ENCODE measurements at regions not wholly inside any gene's neighbourhood (a gene's known extent, or its start where the extent isn't known, plus 50 kb on each side); places are given as distances from the start of the nearest gene placed in this dataset.

- no peak for DNase-seq
Observed at GRCh38 chr11:95508219-95508890, 277.4 kb upstream of the SESN3 start.

GRCh38 chr11:95507794-95508193, 276.8 kb upstream of the SESN3 start:
- DNase-seq: no peak

GRCh38 chr11:95506777-95507176, 275.8 kb upstream of the SESN3 start:
- DNase-seq: no peak

- DNase-seq: peak; percentile 82
Observed at GRCh38 chr11:95505927-95506426, 275.0 kb upstream of the SESN3 start.

GRCh38 chr11:95503047-95503446, 272.0 kb upstream of the SESN3 start:
- DNase-seq: no peak

GRCh38 chr11:95502522-95502921, 271.5 kb upstream of the SESN3 start:
- no peak for DNase-seq

- no peak for DNase-seq
Observed at GRCh38 chr11:95501761-95502266, 270.8 kb upstream of the SESN3 start.

GRCh38 chr11:95500466-95500865, 269.5 kb upstream of the SESN3 start:
- no peak for DNase-seq

- no peak for DNase-seq
Observed at GRCh38 chr11:95499516-95500135, 268.6 kb upstream of the SESN3 start.

GRCh38 chr11:95498722-95499425, 267.9 kb upstream of the SESN3 start:
- no peak for DNase-seq

- no peak for DNase-seq
Observed at GRCh38 chr11:95496901-95497300, 265.9 kb upstream of the SESN3 start.

- no peak for DNase-seq
Observed at GRCh38 chr11:95495706-95496105, 264.7 kb upstream of the SESN3 start.

- DNase-seq: no peak
Observed at GRCh38 chr11:95494856-95495255, 263.9 kb upstream of the SESN3 start.

- no peak for DNase-seq
Observed at GRCh38 chr11:95494167-95494566, 263.2 kb upstream of the SESN3 start.

- no peak for DNase-seq
Observed at GRCh38 chr11:95490625-95491024, 259.6 kb upstream of the SESN3 start.

- no peak for DNase-seq
Observed at GRCh38 chr11:95487938-95488337, 256.9 kb upstream of the SESN3 start.

- no peak for DNase-seq
Observed at GRCh38 chr11:95487391-95487790, 256.4 kb upstream of the SESN3 start.

GRCh38 chr11:95486979-95487378, 256.0 kb upstream of the SESN3 start:
- no peak for DNase-seq

- no peak for DNase-seq
Observed at GRCh38 chr11:95486466-95486865, 255.5 kb upstream of the SESN3 start.

- DNase-seq: no peak
Observed at GRCh38 chr11:95485115-95485900, 254.3 kb upstream of the SESN3 start.

GRCh38 chr11:95483339-95483738, 252.3 kb upstream of the SESN3 start:
- DNase-seq: no peak

GRCh38 chr11:95478003-95478402, 247.0 kb upstream of the SESN3 start:
- no peak for DNase-seq

- no peak for DNase-seq
Observed at GRCh38 chr11:95469258-95469657, 238.3 kb upstream of the SESN3 start.
